Thyroid gland (tissue), 4 donors: ENCODE measurements at regions not wholly inside any gene's neighbourhood (a gene's known extent, or its start where the extent isn't known, plus 50 kb on each side); places are given as distances from the start of the nearest gene placed in this dataset.

Source experiments
- CTCF ChIP-seq, 6 experiments: fragments of 200-600 bp in 3 of 6; fragments of 450-650 bp in 3 of 6; sonication (generic) in 3 of 6; IDR thresholded peaks; one replicate each; pipeline ENCODE4 v1.5.1; 2016 to 2019; ENCODE audit warnings: antibody characterized with exemption in 6 of 6, mild to moderate bottlenecking in 2 of 6, inconsistent platforms in 1 of 6, moderate library complexity in 1 of 6
- POLR2A ChIP-seq, 2 donors: fragments of 450-650 bp; IDR thresholded peaks; one replicate each; pipeline ENCODE4 v1.6.1; 2017; ENCODE audit warnings: antibody characterized with exemption in 2 of 2, mild to moderate bottlenecking in 2 of 2, moderate library complexity in 1 of 2

GRCh38 chr10:55272886-55273285 lies 471.9 kb upstream of the PCDH15 start:
- TF ChIP-seq CTCF (IDR thresholded peaks at IDR 0.05) (no peak), POLR2A (IDR thresholded peaks at IDR 0.05) (no peak)
